Suprapubic skin (tissue), 3 donors: ENCODE measurements at regions not wholly inside any gene's neighbourhood (a gene's known extent, or its start where the extent isn't known, plus 50 kb on each side); places are given as distances from the start of the nearest gene placed in this dataset.

Experiments used
- EP300 ChIP-seq: sonication (generic); formaldehyde crosslinking; IDR thresholded peaks from one replicate; pipeline ENCODE4 v1.6.1; 2017; ENCODE audit warnings: antibody characterized with exemption
- POLR2A ChIP-seq, 2 donors: fragments of 450-650 bp; IDR thresholded peaks; one replicate each; pipeline ENCODE4 v1.6.1; 2017; ENCODE audit warnings: antibody characterized with exemption in 2 of 2, mild to moderate bottlenecking in 2 of 2, moderate library complexity in 2 of 2
- TF ChIP-seq, protein P1 (sequence below), 2 donors: fragments of 200-600 bp in 1 of 2; fragments of 450-650 bp in 1 of 2; sonication (generic) in 1 of 2; IDR thresholded peaks; one replicate each; pipeline ENCODE4 v1.5.1; 2016 to 2019; ENCODE audit warnings: antibody characterized with exemption in 2 of 2, mild to moderate bottlenecking in 1 of 2, moderate library complexity in 1 of 2

DNA sequence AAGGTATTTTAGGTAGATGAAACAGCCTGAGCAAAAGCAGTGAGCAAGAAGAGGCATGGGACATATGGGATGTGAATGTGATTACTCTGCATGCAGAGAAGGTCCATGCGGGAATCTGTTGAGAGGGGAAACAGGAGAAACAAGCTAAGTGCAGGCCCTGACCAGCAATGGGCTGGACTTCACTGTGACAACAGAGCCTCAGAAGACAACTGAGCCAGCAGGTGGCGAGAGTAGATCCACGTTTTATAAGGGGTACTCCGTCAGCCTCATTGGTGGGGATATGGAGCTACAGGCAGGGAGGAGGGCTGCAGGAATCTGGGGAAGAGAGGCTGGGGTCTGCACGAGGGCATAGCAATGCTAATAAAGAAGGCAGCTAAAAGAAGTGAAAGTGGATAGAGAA is 405.9 kb upstream of the LMCD1 start:
- TF ChIP-seq, protein P1, sequence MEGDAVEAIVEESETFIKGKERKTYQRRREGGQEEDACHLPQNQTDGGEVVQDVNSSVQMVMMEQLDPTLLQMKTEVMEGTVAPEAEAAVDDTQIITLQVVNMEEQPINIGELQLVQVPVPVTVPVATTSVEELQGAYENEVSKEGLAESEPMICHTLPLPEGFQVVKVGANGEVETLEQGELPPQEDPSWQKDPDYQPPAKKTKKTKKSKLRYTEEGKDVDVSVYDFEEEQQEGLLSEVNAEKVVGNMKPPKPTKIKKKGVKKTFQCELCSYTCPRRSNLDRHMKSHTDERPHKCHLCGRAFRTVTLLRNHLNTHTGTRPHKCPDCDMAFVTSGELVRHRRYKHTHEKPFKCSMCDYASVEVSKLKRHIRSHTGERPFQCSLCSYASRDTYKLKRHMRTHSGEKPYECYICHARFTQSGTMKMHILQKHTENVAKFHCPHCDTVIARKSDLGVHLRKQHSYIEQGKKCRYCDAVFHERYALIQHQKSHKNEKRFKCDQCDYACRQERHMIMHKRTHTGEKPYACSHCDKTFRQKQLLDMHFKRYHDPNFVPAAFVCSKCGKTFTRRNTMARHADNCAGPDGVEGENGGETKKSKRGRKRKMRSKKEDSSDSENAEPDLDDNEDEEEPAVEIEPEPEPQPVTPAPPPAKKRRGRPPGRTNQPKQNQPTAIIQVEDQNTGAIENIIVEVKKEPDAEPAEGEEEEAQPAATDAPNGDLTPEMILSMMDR (IDR thresholded peaks at IDR 0.05), result no peak
- no peak for TF ChIP-seq POLR2A (IDR thresholded peaks at IDR 0.05)
- TF ChIP-seq EP300, result no peak
